ENCODE measurements at regions not wholly inside any gene's neighbourhood (a gene's known extent, or its start where the extent isn't known, plus 50 kb on each side); places are given as distances from the start of the nearest gene placed in this dataset.

- Histone ChIP-seq H3K4me2 (ENCODE audit: low read depth, low read length, poor library complexity, severe bottlenecking) (no peak overlapping the region), H3K9me3 (ENCODE audit: insufficient read depth, low read depth, low read length) (no peaks in the 10 kb centered on the region), H3F3A (ENCODE audit: low read depth) (no peaks in the 10 kb centered on the region), H2AFZ (ENCODE audit: low read length) (no peak overlapping the region), H3K36me3 (ENCODE audit: insufficient read depth, low read length) (no peaks in the 10 kb centered on the region), H3K27me3 (ENCODE audit: insufficient read depth, low read length, poor library complexity, severe bottlenecking) (no peaks in the 10 kb centered on the region), H4K20me1 (ENCODE audit: insufficient read depth, low read length, poor library complexity, severe bottlenecking) (no peaks in the 10 kb centered on the region), H3K9me2 (replicated peaks; ENCODE audit: low read depth, low read length) (no peaks in the 10 kb centered on the region), H3K79me2 (ENCODE audit: insufficient read depth, low read length) (no peaks in the 10 kb centered on the region), H3K9ac (ENCODE audit: low read depth, low read length, poor library complexity, severe bottlenecking) (no peak overlapping the region), H3K4me1 (ENCODE audit: insufficient read depth, low read length, poor library complexity, severe bottlenecking) (no peaks in the 10 kb centered on the region), H3K4me3 (ENCODE audit: low read length, poor library complexity, severe bottlenecking) (no peak overlapping the region)
- TF ChIP-seq EZH2phosphoT487 (IDR thresholded peaks at IDR 0.05; ENCODE audit: borderline replicate concordance), result no peak
- TF ChIP-seq, protein P1, sequence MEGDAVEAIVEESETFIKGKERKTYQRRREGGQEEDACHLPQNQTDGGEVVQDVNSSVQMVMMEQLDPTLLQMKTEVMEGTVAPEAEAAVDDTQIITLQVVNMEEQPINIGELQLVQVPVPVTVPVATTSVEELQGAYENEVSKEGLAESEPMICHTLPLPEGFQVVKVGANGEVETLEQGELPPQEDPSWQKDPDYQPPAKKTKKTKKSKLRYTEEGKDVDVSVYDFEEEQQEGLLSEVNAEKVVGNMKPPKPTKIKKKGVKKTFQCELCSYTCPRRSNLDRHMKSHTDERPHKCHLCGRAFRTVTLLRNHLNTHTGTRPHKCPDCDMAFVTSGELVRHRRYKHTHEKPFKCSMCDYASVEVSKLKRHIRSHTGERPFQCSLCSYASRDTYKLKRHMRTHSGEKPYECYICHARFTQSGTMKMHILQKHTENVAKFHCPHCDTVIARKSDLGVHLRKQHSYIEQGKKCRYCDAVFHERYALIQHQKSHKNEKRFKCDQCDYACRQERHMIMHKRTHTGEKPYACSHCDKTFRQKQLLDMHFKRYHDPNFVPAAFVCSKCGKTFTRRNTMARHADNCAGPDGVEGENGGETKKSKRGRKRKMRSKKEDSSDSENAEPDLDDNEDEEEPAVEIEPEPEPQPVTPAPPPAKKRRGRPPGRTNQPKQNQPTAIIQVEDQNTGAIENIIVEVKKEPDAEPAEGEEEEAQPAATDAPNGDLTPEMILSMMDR (conservative IDR thresholded peaks at IDR 0.05; ENCODE audit: low read length), result no peak
These were observed 111.0 kb upstream of the MAD2L1 start for GRCh38 chr4:120177603-120178002.

- Histone ChIP-seq H3K27me3 (ENCODE audit: insufficient read depth, low read length, poor library complexity, severe bottlenecking) (no peaks in the 10 kb centered on the region), H3K9me3 (ENCODE audit: insufficient read depth, low read depth, low read length) (no peaks in the 10 kb centered on the region), H3K4me2 (ENCODE audit: low read depth, low read length, poor library complexity, severe bottlenecking) (no peak overlapping the region), H3K9me2 (replicated peaks; ENCODE audit: low read depth, low read length) (no peaks in the 10 kb centered on the region), H2AFZ (ENCODE audit: low read length) (no peak overlapping the region), H3K79me2 (ENCODE audit: insufficient read depth, low read length) (no peaks in the 10 kb centered on the region), H3K36me3 (ENCODE audit: insufficient read depth, low read length) (no peaks in the 10 kb centered on the region), H3K9ac (ENCODE audit: low read depth, low read length, poor library complexity, severe bottlenecking) (no peak overlapping the region), H3K4me3 (ENCODE audit: low read length, poor library complexity, severe bottlenecking) (no peak overlapping the region), H3K4me1 (ENCODE audit: insufficient read depth, low read length, poor library complexity, severe bottlenecking) (no peaks in the 10 kb centered on the region), H4K20me1 (ENCODE audit: insufficient read depth, low read length, poor library complexity, severe bottlenecking) (no peaks in the 10 kb centered on the region), H3F3A (ENCODE audit: low read depth) (no peaks in the 10 kb centered on the region)
- no peak for TF ChIP-seq EZH2phosphoT487 (IDR thresholded peaks at IDR 0.05; ENCODE audit: borderline replicate concordance)
- TF ChIP-seq, protein P1 (conservative IDR thresholded peaks at IDR 0.05; ENCODE audit: low read length), result no peak
These were observed 108.6 kb upstream of the MAD2L1 start for GRCh38 chr4:120175272-120175671.

DNA sequence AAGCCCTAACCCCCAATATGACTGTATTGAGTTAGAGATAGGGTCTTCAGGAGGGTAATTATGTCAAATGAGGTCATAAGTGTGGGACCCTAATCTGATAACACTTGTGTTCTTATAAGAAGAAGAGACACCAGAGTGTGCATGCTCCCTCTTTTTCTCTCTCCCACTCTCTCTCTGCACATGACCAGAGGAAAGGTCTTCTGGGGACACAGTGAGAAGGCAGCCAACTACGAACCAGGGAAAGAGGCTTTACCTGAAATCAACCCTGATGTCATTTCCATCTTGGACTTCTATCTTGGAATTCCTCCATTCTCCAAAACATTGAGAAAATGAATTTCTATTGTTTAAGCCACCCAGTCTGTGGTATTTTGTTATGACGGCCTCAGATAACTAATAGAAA, 97.2 kb upstream of the MAD2L1 start:
- Histone ChIP-seq H3K4me2 (ENCODE audit: low read depth, low read length, poor library complexity, severe bottlenecking) (no peak overlapping the region), H3K4me3 (ENCODE audit: low read length, poor library complexity, severe bottlenecking) (no peak overlapping the region), H3K9me2 (replicated peaks; ENCODE audit: low read depth, low read length) (no peaks in the 10 kb centered on the region), H3K9ac (ENCODE audit: low read depth, low read length, poor library complexity, severe bottlenecking) (no peak overlapping the region), H2AFZ (ENCODE audit: low read length) (no peak overlapping the region), H3F3A (ENCODE audit: low read depth) (no peaks in the 10 kb centered on the region), H3K4me1 (ENCODE audit: insufficient read depth, low read length, poor library complexity, severe bottlenecking) (no peaks in the 10 kb centered on the region), H3K9me3 (ENCODE audit: insufficient read depth, low read depth, low read length) (no peaks in the 10 kb centered on the region), H4K20me1 (ENCODE audit: insufficient read depth, low read length, poor library complexity, severe bottlenecking) (no peaks in the 10 kb centered on the region), H3K79me2 (ENCODE audit: insufficient read depth, low read length) (no peaks in the 10 kb centered on the region), H3K36me3 (ENCODE audit: insufficient read depth, low read length) (no peaks in the 10 kb centered on the region), H3K27me3 (ENCODE audit: insufficient read depth, low read length, poor library complexity, severe bottlenecking) (no peaks in the 10 kb centered on the region)
- no peak for TF ChIP-seq EZH2phosphoT487 (IDR thresholded peaks at IDR 0.05; ENCODE audit: borderline replicate concordance)
- TF ChIP-seq, protein P1 (conservative IDR thresholded peaks at IDR 0.05; ENCODE audit: low read length), result no peak

Data from Loucy (cell line).